GM06990 (cell line): ENCODE measurements at regions not wholly inside any gene's neighbourhood (a gene's known extent, or its start where the extent isn't known, plus 50 kb on each side); places are given as distances from the start of the nearest gene placed in this dataset.

Experiments
- DNase-seq: peaks from one replicate; pipeline ENCODE4 v3.0.0-alpha.2; 2011; ENCODE audit not compliant: insufficient read length; ENCODE audit errors: extremely low read depth
- H3K27me3 ChIP-seq: replicated peaks from 2 replicates; pipeline ENCODE4 v1.6.0; 2011; ENCODE audit warnings: low read length; ENCODE audit not compliant: control insufficient read depth, insufficient read depth
- H3K36me3 ChIP-seq: 2 replicates; pipeline ENCODE4 v1.5.1; 2011; ENCODE audit warnings: low read length; ENCODE audit not compliant: control insufficient read depth, insufficient read depth
- H3K4me3 ChIP-seq: replicated peaks from 2 replicates; pipeline ENCODE4 v1.5.1; 2011; ENCODE audit warnings: low read depth, mild to moderate bottlenecking, control low read depth, low read length
- TF ChIP-seq, protein P1 (sequence below): IDR thresholded peaks from 2 replicates; pipeline ENCODE4 v1.5.1; 2011; ENCODE audit warnings: low read length, control low read depth, mild to moderate bottlenecking, inconsistent platforms; ENCODE audit not compliant: insufficient read depth, poor library complexity, severe bottlenecking

- Histone ChIP-seq H3K4me3 (no peak overlapping the region), H3K27me3 (no peaks in the 10 kb centered on the region; the same call in 1 of the 2 replicates), H3K36me3 (no peaks in the 10 kb centered on the region)
- DNase-seq = no peak
- TF ChIP-seq, protein P1, sequence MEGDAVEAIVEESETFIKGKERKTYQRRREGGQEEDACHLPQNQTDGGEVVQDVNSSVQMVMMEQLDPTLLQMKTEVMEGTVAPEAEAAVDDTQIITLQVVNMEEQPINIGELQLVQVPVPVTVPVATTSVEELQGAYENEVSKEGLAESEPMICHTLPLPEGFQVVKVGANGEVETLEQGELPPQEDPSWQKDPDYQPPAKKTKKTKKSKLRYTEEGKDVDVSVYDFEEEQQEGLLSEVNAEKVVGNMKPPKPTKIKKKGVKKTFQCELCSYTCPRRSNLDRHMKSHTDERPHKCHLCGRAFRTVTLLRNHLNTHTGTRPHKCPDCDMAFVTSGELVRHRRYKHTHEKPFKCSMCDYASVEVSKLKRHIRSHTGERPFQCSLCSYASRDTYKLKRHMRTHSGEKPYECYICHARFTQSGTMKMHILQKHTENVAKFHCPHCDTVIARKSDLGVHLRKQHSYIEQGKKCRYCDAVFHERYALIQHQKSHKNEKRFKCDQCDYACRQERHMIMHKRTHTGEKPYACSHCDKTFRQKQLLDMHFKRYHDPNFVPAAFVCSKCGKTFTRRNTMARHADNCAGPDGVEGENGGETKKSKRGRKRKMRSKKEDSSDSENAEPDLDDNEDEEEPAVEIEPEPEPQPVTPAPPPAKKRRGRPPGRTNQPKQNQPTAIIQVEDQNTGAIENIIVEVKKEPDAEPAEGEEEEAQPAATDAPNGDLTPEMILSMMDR = no peak
Measured at GRCh38 chr10:118128675-118129074, 81.9 kb upstream of the RAB11FIP2 start.

DNA sequence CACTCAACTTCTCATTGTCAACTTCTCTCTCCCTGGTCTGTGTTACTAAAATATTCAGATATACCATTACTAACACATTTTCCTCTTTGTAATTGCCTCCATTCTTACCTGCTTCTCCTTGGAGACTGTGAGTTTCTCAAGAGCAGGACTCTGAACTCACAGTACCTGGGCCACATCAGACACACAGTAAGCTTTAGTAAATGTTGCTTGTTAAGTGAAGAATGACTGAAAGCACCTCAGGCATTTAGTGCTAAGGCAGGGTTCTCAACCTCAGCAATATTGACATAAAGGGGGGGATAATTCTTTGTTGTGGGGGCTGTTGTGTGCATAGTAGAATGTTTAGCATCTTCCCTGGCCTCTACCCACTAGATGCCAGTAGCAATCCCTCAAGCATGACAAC is 72.0 kb upstream of the RAB11FIP2 start:
- Histone ChIP-seq H3K4me3 (no peak overlapping the region), H3K27me3 (no peaks in the 10 kb centered on the region), H3K36me3 (no peaks in the 10 kb centered on the region)
- DNase-seq = no peak
- TF ChIP-seq, protein P1 = no peak

- H3K27me3 ChIP-seq = no peaks in the 10 kb centered on the region
- TF ChIP-seq, protein P1 = no peak
- no peak overlapping the region for H3K4me3 ChIP-seq
- no peak for DNase-seq
- no peaks in the 10 kb centered on the region for H3K36me3 ChIP-seq
Measured at GRCh38 chr10:118116715-118117449, 70.1 kb upstream of the RAB11FIP2 start.

GRCh38 chr10:118116362-118116714 is 69.6 kb upstream of the RAB11FIP2 start:
- Histone ChIP-seq H3K27me3 (no peaks in the 10 kb centered on the region), H3K36me3 (no peaks in the 10 kb centered on the region), H3K4me3 (no peak overlapping the region)
- DNase-seq = no peak
- TF ChIP-seq, protein P1 = no peak

DNA sequence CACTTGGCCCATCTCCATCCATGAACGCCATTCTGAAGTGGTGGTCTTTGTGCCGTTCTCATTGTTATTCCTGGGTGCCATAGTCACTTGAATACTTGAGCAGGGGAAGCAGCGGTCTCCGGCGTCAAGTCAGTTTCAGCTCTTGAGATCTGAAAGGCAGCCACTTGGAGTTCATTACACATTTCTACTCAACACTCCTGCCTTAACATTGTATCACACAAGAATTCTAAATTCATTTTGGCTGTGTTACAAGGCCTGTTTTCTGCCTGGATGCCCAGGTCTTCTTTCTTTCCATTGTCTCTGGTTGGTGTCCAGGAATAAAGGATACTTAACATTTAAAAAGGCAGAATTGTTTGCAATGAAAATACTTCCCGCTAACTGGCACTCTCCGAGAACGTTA is 69.0 kb upstream of the RAB11FIP2 start:
- Histone ChIP-seq H3K4me3 (no peak overlapping the region), H3K36me3 (no peaks in the 10 kb centered on the region), H3K27me3 (no peaks in the 10 kb centered on the region)
- TF ChIP-seq, protein P1 = no peak
- DNase-seq = no peak

- DNase-seq = no peak
- H3K4me3 ChIP-seq = no peak overlapping the region
- H3K27me3 ChIP-seq = no peaks in the 10 kb centered on the region
- TF ChIP-seq, protein P1 = no peak
- H3K36me3 ChIP-seq = no peaks in the 10 kb centered on the region
Measured at GRCh38 chr10:118114992-118115391, 68.3 kb upstream of the RAB11FIP2 start.
